Suprapubic skin (tissue), 3 donors: ENCODE measurements at regions not wholly inside any gene's neighbourhood (a gene's known extent, or its start where the extent isn't known, plus 50 kb on each side); places are given as distances from the start of the nearest gene placed in this dataset.

Experiments used
- POLR2A ChIP-seq, 2 donors: fragments of 450-650 bp; IDR thresholded peaks; one replicate each; pipeline ENCODE4 v1.6.1; 2017; ENCODE audit warnings: antibody characterized with exemption in 2 of 2, mild to moderate bottlenecking in 2 of 2, moderate library complexity in 2 of 2
- TF ChIP-seq, protein P1 (sequence below), 2 donors: fragments of 200-600 bp in 1 of 2; fragments of 450-650 bp in 1 of 2; sonication (generic) in 1 of 2; IDR thresholded peaks; one replicate each; pipeline ENCODE4 v1.5.1; 2016 to 2019; ENCODE audit warnings: antibody characterized with exemption in 2 of 2, mild to moderate bottlenecking in 1 of 2, moderate library complexity in 1 of 2

DNA sequence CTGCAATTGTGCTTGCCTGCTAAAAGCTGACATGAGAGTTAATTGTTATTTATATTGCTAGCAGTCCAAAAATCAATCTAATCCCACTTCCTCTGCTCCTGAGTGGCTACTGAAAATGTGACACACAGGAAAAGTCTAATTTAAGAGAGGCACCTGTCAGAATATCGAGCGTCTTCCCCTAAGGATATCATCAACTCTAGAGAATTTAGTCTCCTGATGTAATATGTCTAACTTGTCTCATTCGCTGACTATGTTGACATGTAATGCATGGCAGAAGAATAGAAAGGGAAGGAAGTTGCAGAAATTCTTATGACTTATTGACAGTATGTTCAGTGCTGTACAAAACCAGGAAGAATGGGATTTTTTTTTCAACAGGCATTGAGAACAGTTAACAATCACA is 893.4 kb upstream of the CDH8 start:
- TF ChIP-seq POLR2A (IDR thresholded peaks at IDR 0.05): no peak
- TF ChIP-seq, protein P1, sequence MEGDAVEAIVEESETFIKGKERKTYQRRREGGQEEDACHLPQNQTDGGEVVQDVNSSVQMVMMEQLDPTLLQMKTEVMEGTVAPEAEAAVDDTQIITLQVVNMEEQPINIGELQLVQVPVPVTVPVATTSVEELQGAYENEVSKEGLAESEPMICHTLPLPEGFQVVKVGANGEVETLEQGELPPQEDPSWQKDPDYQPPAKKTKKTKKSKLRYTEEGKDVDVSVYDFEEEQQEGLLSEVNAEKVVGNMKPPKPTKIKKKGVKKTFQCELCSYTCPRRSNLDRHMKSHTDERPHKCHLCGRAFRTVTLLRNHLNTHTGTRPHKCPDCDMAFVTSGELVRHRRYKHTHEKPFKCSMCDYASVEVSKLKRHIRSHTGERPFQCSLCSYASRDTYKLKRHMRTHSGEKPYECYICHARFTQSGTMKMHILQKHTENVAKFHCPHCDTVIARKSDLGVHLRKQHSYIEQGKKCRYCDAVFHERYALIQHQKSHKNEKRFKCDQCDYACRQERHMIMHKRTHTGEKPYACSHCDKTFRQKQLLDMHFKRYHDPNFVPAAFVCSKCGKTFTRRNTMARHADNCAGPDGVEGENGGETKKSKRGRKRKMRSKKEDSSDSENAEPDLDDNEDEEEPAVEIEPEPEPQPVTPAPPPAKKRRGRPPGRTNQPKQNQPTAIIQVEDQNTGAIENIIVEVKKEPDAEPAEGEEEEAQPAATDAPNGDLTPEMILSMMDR (IDR thresholded peaks at IDR 0.05): no peak
